ENCODE measurements at regions not wholly inside any gene's neighbourhood (a gene's known extent, or its start where the extent isn't known, plus 50 kb on each side); places are given as distances from the start of the nearest gene placed in this dataset.

GRCh38 chrX:121283921-121284320 is 236.5 kb downstream of the GLUD2 start:
- TF ChIP-seq CTCF (IDR thresholded peaks at IDR 0.05) = no peak
- no peak for TF ChIP-seq EZH2 (IDR thresholded peaks at IDR 0.05; ENCODE audit: borderline replicate concordance, insufficient read depth, low read depth, low read length, poor library complexity, severe bottlenecking)

Measured in B cell (primary cell).